HG03045 (cell line): ENCODE measurements at regions not wholly inside any gene's neighbourhood (a gene's known extent, or its start where the extent isn't known, plus 50 kb on each side); places are given as distances from the start of the nearest gene placed in this dataset.

Experiments used
- ATAC-seq: cut with Tn5 transposase; IDR thresholded peaks from one replicate; pipeline ENCODE4 v1.9.1; 2021; ENCODE audit warnings: mild to moderate bottlenecking, moderate library complexity; ENCODE audit not compliant: unreplicated experiment

GRCh38 chr9:7546261-7546660 is 253.3 kb downstream of the DMAC1 start:
- ATAC-seq = no peak

DNA sequence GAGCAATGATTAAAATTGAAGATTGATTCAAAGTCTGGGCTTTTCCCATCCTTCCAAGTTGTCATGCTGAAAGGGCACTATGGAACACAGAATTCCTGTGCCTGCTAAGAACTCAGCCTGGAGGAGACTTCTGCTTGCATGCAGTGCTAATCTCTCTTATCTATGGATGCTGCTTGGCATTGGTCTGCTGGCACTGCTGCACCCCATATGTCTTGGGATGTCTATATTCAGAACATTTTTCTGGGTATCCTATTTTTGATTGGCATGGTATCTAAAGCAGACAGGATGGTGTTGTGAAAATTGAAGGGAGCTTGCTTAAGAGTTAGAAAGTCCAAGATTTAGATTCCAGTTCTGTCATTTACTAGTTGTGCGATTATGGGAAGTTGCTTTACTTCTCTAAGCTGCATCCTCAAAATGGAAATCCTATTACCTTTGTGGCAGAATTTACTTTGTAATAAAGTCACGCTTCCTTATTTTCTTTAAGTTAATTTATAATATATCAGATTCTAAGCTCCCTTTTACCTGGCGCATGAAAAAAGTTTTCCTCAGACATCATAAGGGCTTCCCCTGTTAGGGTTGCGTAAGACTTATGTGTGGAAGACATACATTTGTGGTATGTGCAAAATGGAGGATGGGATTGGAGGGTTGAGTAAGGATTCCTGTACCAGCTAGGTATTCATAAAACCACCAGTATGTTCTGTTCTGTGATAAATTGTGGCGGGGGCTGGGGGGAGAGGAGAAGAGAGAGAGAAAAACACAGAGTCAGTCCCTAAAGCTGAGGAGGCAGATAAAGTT is 254.0 kb downstream of the DMAC1 start:
- no peak for ATAC-seq

- ATAC-seq = no peak
Observed at GRCh38 chr9:7542693-7543092, 256.9 kb downstream of the DMAC1 start.

DNA sequence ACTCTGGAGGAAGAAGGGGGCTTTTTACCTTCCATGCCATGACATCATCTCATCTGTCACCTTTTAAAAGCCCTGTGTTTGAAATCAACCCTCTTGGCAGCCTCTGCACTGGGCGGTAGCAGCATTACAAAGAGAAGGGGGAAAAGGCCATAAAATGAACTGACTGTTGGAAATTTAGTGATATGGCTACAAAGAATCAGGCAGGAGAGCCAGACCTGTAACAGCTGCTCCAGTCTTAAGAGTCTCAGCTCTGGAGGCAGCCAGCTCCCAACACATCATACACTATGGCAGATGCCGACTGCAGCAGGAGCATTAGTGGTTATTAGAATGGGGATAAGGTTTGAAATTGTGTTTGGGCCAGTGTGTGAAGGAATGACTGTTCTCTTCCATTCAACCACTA is 257.5 kb downstream of the DMAC1 start:
- ATAC-seq = no peak

- ATAC-seq = peak; percentile 55
Observed at GRCh38 chr9:7536310-7536939, 263.2 kb downstream of the DMAC1 start.

DNA sequence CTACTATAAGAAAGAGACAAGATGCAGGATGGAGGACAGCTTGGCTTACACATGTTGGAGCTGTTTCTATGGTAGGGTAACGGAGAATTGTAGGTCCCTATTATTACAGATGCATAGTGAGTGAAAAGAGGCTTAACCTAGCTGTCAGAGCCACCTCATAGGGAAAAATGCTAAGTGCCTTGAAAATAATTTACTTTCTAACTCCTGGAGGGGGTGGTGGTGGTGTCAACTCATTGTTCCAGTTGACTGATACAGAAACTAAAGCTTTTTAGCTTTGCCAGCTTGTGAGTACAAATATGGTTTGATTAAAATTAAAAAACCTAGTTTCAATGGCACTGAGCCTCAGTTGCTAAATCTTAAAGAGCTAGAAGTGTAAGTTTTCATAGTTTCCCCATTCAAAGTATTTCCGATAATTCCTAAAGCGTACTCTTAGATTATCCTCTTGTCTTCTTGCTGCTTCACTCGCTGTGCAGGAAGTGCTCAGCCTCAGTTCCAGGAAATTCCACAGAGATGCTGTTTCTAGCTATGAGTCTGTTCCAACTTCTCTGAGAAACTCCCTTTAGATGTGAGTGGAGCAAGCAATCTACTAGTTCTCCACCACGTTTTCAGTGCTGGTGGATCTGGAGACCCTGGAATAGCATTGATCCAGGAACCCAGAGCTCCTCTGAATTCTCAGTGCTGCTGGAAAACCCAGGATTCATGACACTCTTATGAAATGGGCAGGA is 265.2 kb downstream of the DMAC1 start:
- ATAC-seq = no peak

DNA sequence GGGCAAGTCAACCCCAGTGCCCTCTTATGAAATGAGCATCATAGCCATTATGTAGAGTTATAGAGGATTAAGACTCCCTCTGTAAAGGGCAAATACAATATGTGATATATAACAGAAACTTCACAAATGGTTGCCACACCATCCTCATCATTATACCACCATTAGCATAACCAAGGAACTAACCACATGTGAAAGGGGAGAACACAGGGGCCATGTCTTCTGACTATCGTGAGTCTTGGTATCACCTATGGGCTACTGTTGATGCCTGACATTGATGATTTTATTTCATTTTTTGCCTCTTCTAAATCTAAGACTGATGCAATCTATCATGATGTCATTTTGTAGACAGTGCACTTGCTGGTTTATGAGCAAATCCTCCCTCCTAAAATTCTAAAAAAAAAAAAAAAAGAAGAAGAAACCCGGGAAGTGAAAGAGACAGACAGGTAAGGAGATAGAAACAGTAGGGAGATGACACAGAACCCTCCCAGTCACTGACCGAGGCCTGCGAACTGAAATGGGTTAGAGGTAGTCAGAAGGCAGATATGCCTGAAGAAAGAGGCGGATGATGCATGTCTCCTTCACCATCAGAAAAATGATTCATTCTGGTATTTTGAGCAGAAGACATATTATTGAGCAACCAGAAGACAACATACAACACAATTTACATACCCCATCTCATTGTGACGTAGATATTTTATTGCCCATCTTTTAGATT is 266.0 kb downstream of the DMAC1 start:
- no peak for ATAC-seq

DNA sequence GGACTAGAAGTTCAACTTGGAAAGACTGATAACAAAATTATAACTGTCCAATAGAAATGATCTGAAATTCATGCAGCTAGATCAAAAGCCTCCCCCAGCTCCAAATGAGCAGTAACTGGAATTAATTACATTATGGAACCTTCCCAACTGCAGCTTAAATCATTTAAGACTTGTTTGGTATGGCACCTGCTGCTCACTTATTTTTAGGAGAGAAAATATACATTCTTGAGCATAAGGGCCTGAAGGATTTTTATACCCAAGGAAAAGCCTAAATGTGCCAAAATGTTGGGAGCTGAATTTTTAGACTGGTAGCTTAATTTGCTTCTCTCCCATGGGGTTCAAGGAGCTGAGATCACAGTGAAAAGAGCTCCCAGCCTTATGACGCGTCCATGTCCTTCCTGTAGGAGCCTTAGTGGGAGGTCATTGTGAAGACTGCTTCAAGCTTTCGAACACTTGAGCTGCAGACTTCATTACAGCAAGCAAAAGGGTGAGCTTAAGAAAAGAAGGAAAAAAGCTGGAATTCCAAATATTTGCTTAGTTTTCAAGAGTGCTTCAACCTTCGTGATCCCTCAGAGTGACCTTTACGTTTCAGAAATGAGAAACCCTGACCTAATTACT is 276.0 kb downstream of the DMAC1 start:
- no peak for ATAC-seq

- no peak for ATAC-seq
Observed at GRCh38 chr9:7520396-7520795, 279.2 kb downstream of the DMAC1 start.

DNA sequence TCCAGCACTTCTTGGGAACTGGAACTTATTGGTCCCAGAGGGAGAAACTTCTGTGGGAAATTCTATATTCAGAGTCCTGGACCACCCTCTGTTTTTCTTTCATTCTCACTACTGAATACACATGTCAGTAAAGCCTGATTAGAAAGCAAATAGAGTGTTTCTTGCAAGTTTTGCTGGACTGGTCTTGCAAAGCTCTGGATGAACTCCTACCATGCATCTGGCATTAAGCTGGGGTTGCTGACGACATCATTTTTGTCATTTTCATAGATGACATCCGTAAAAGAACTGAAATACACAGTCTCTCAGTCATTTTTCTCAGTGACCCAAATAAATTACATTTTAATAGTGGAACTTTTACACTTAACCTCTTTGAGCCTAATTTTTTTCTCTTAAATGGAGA is 283.2 kb downstream of the DMAC1 start:
- no peak for ATAC-seq

DNA sequence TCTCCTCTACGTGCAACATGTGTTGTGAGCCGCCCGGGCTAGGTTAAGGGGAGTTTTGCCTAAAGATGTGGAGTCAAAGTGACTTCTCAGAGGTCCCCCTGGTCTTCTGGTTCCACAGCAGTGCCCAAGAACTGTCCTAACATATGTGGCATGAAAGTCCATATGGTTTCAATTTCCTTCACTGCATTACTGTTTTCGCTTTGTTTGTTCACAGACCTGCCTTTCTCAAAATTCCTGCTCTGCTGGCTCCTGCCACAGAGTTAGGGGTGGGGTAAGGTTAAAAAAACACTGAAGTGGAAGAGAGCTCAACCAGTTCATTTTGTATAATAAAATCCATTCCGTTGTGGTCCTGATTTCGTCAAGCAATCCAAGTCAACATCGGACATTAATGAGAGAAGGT is 289.4 kb downstream of the DMAC1 start:
- no peak for ATAC-seq

DNA sequence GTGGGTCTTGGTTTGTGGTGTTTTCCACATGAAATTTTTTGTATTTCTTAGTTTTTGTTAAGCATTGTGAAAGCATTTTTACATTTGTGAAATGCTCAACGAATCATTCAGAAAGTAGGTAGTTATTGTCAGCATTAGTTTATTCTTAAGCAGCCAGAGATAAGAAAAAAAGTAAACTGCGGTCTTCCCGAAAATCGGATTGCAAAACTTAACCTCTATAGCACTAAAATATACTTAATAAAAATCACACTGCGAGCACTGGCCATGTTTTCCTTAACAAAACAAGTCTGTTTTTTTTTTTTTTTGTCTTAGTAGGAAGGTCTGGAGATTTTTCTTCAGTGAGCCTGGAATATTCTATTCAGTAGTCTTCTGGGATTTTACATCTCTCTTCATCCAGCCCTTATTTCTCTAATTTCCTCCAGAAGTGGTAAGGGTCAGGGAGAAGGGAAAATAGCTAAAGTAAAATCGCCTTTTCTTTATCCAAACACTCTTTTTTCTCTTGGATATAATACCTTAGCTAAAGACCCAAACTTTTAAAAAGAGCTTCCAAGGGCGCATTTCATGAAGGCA is 289.9 kb downstream of the DMAC1 start:
- ATAC-seq = no peak

- no peak for ATAC-seq
Observed at GRCh38 chr9:7508516-7508915, 291.1 kb downstream of the DMAC1 start.

GRCh38 chr9:7507566-7508270 is 291.9 kb downstream of the DMAC1 start:
- ATAC-seq = no peak

GRCh38 chr9:7507026-7507425 is 292.6 kb downstream of the DMAC1 start:
- ATAC-seq = no peak

- no peak for ATAC-seq
Observed at GRCh38 chr9:7500521-7500920, 299.1 kb downstream of the DMAC1 start.

- ATAC-seq = no peak
Observed at GRCh38 chr9:7491641-7492040, 307.9 kb downstream of the DMAC1 start.

- ATAC-seq = no peak
Observed at GRCh38 chr9:7490317-7491108, 309.1 kb downstream of the DMAC1 start.

- ATAC-seq = no peak
Observed at GRCh38 chr9:7489036-7489435, 310.5 kb downstream of the DMAC1 start.
